Suppressor macrophage treated with lipopolysaccharide for 1 hour (primary cell): ENCODE measurements at regions not wholly inside any gene's neighbourhood (a gene's known extent, or its start where the extent isn't known, plus 50 kb on each side); places are given as distances from the start of the nearest gene placed in this dataset.

Experiments used
- DNase-seq, 3 donors: peaks; one replicate each; pipeline ENCODE4 v3.0.0-alpha.2; 2020 to 2022

- DNase-seq = no peak
Observed at GRCh38 chr20:11324990-11325389, 592.7 kb upstream of the BTBD3 start.

- no peak for DNase-seq
Observed at GRCh38 chr20:11328839-11329238, 588.9 kb upstream of the BTBD3 start.

GRCh38 chr20:11329271-11329670 lies 588.4 kb upstream of the BTBD3 start:
- DNase-seq = no peak

DNA sequence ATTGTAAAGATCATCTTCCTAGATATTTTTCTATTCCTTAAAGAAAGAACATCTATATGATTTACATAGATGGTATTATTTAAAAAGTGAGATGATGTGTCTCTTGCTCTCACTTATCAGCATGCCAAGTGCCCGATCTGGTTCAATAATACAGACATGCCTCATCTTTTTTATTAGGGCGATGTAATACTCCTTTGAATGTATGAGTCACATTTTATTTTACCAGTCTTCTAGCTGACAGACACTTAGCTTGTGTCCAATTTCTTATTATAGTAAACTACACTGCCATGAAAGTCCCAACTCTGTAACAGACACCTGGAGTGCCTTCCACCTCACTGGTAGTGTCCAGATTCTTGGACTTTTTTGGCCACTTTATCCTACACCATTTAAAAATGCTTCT lies 586.6 kb upstream of the BTBD3 start:
- no peak for DNase-seq

DNA sequence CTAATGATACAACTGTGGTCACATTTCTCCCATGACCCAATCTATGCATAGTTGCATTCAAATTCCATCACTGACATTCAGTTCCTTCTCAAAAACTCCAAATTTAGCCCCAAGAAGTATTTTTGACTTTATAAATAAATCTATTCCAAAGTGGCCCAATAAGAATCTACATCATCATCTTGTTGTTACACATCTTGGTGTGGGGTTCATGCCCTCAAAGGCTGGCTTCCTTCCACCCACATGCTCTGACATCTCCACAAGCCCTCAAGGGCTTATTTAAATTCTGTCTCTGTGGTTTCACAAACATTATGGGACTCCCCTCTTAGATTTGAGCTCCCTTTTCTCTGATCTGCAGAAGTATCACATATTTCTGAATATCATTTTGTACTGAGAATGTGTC lies 585.3 kb upstream of the BTBD3 start:
- no peak for DNase-seq

DNA sequence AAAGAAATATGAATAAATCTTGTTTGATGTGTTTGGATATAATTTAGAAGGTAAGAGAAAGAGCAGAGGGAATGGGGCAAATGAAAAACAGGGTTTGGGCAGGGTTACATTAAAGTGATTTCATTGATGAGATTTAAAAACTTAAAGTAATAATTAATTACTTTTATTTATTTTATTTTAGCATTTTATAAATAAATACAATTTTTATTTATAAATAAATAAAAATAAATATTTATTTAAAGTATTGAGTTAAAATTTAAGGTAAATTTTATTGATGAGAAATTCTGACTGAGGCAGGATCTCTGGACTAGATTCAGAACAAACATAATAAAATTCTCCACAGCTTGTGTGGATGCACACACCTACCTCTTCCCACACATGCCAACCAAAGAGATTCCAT lies 584.1 kb upstream of the BTBD3 start:
- DNase-seq = no peak

DNA sequence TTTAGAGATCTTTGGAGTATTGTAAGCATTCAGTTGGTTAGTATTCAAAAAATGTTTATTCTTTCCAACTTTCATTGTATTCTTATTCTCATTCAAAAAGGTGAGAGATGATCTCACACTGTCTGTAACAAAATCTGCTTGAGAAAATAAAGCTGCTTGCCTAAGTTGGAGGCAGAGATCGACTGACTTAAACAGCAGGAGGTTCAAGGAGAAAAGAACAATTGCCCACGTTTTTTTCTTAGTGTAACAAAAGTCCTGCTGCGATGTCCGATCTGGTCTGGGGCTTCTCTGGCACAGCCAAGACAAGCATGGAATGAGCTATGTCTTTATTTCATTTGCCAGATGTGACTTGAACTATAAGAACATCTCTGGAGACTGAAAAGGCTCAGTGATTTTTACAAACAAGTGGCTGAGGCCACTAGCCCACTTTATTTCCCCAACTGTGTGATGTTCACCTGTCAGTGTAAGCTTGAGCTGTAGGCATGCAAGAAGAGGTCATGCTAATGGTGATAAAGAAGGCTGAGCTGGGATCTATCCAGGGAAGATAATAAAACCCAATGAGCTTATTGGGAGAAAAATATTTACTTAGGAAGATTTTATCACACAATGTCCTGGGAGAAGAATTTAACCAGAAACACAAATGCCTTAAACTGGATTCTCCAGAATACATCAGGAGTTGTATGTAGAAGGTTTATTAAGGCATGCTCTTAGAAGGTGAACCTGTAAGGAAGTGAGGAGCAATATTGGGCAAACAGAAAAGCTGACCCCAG lies 580.1 kb upstream of the BTBD3 start:
- no peak for DNase-seq

DNA sequence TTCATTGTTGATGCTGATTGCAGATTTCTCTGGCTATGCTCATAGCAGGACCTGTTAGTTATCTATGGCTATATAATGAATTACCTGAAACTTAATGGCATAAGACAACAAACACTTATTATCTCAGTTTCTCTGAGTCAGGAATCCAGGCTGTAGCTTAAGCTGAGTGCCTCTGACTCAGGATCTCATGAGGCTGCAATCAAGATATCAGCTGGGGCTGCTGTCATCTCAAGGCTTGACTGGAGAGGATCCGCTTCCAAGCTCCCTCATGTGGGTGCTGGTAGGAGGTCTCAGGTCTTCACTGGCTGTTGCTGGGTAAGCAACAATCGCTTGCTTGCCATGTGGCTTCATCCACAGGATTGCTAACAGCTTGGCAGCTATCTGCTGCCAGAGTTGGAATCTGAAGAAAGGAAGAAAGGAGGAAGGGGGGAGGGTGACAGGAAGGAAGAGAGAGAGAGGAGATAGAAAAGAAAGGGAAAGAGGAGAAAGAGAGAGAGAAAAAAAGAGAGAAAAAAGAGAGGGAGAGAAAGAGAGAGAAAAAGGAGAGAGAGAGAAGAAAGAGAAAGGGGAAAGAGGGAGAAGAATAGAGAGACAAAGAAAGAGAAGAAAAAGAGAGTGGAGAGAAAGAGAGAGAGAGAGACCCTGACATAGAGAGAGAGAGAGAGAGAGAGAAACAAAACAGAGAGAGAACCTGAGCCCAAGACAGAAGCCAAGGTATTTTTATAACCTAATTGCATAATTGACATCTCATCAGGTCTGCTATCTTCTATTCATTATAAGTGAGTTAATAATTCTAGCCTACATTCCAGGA lies 579.0 kb upstream of the BTBD3 start:
- no peak for DNase-seq

DNA sequence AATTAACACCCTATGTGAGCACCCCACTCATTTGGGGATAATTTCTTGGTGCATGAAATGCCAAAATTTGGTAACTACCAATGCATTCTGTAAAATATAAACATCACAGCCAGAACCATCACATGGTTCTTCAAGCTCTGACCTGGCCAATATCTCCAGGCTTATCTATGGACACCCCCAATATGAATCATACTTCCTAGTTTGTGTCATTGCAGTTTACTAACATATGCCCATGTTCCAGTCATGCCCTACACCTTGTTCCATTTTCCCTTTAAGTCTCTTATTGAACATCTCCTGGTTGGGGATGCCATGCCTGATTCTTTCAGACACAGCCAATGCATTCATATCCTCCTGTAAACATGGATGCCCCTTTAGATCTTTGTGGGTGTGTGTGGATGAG lies 572.8 kb upstream of the BTBD3 start:
- DNase-seq = no peak

DNA sequence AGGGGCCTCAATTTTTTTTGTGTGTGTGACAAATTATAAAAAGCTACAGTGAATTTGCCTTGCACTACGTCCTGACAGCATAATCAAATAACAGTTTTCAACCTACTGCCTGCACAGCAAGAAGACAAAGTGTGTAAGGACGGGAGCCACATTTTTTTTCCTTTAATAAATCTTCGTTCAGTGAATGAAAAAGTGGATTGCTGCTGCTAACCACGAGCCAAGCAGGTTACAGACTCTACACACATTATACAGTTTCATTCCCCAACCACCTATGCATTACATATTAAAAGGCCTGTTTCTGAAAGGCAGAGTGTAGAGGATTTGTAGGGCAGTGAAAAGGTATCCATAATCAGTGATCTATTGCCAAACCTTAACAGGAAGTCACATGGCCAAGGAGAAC lies 570.0 kb upstream of the BTBD3 start:
- no peak for DNase-seq

DNA sequence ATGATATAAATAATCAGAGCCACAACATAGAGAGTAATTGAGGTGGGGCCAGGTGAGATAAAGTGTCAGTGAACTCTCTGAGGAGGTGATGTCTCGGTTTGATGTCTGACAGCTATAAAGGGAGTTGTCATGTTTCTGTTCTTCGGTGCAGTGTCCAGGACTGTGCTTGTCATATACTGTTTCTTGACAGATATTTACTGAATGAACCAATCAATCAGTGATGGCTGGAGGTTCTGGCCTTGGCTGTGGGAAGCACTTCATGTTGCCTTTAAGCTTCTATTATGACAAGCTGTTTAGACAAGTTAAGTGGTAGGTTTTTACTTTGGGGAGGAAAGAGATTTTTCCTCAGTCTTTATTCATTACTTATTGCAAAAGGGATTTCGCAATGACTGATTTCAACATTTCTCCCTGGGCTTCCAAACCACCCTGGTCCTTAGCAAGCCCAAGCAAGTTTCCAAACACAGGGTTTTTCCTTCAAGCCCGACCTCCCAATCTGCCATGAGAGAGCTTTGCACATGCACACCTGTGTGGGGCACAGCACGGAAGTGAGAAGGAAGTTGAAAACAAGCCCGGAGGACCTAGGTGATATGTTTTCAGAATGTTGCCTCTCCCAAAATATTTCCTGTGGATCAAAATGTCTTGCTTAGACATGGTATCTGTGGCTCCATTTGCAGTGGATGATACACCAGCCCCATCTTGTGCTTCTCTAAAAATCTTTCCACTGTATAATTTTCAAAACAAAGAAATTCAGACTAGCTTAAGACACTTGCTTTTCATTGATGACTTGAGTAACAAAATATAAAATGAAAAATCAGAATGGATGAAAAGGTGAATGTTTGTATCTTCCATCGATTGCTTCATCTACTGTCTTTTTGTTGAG lies 567.3 kb upstream of the BTBD3 start:
- peak; percentile 27 to 67 (median 32) for DNase-seq

GRCh38 chr20:11352041-11352440 lies 565.7 kb upstream of the BTBD3 start:
- no peak for DNase-seq

GRCh38 chr20:11354846-11355245 lies 562.8 kb upstream of the BTBD3 start:
- DNase-seq = no peak

DNA sequence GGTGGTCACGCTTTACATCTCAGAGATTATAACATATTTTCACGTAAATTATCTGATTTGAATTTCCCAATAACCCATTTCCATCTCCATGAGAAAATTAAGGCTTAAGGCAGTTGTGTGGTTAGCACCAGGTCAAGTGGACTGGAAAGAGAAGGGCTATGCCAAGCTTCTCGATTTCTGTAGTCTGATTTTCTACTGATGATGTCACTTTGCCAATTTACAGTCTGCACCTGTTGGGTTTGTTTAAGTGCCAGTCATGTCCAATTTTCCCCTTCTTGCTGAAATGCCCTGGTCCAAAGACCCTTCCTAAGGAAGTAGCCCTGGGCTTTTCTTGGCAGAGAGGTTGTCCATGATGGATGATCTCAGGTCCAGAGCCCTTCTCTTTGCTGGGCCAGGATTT lies 562.3 kb upstream of the BTBD3 start:
- DNase-seq = no peak

- no peak for DNase-seq
Observed at GRCh38 chr20:11356061-11356460, 561.6 kb upstream of the BTBD3 start.

DNA sequence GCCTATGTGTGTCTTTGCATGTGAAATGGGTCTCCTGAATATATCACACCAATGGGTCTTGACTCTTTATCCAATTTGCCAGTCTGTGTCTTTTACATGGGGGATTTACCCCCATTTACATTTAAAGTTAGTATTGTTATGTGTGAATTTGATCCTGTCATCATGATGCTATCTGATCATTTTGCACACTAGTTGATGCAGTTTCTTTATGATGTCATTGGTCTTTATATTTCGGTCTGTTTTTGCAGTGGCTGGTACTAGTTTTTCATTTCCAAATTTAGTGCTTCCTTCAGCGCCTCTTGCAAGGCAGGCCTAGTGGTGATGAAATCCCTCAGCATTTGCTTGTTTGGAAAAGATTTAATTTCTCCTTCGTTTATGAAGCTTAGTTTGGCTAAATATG lies 555.2 kb upstream of the BTBD3 start:
- no peak for DNase-seq

GRCh38 chr20:11364736-11365135 lies 553.0 kb upstream of the BTBD3 start:
- DNase-seq = no peak

- no peak for DNase-seq
Observed at GRCh38 chr20:11366660-11367059, 551.0 kb upstream of the BTBD3 start.

DNA sequence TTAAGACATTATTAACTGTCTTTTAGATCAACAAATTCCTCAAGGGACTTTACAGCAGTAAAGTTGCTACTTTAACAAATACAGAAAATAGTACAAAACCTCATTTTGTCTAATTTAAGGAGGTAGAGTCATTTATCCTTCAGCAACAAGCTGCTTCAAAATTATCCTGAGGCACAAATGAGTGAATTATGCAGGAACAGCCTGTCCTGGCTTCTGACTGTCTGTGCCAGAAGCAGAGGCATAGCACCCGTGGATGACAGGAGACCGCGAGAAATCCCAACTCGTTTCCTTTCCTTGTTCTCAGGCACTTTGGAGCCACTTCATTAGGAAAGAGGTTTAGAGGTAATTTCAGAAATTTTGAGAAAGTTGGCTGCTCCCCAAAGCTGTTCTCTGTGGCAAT lies 549.2 kb upstream of the BTBD3 start:
- no peak for DNase-seq

GRCh38 chr20:11368965-11369711 lies 548.6 kb upstream of the BTBD3 start:
- DNase-seq = no peak

GRCh38 chr20:11371831-11372230 lies 545.9 kb upstream of the BTBD3 start:
- DNase-seq = no peak
